HEK293T (cell line): ENCODE measurements at regions not wholly inside any gene's neighbourhood (a gene's known extent, or its start where the extent isn't known, plus 50 kb on each side); places are given as distances from the start of the nearest gene placed in this dataset.

ENCODE experiments used
- ARNT ChIP-seq: fragments of 450-650 bp; IDR thresholded peaks from 2 replicates; pipeline ENCODE4 v1.6.1; 2017; ENCODE audit warnings: mild to moderate bottlenecking
- BHLHE40 ChIP-seq: fragments of 450-650 bp; IDR thresholded peaks from 2 replicates; pipeline ENCODE4 v1.6.1; 2016; ENCODE audit warnings: mild to moderate bottlenecking, moderate library complexity, borderline replicate concordance
- CTBP1 ChIP-seq: fragments of 450-650 bp; IDR thresholded peaks from 2 replicates; pipeline ENCODE4 v1.6.1; 2016; ENCODE audit warnings: borderline replicate concordance
- ELF4 ChIP-seq: fragments of 450-650 bp; IDR thresholded peaks from 2 replicates; pipeline ENCODE4 v1.6.1; 2017; ENCODE audit warnings: antibody characterized with exemption
- FOXA1 ChIP-seq: fragments of 450-650 bp; IDR thresholded peaks from 2 replicates; pipeline ENCODE4 v1.6.1; 2016; ENCODE audit warnings: mild to moderate bottlenecking
- FOXK2 ChIP-seq: fragments of 450-650 bp; IDR thresholded peaks from 2 replicates; pipeline ENCODE4 v1.6.1; 2016; ENCODE audit warnings: mild to moderate bottlenecking
- FOXM1 ChIP-seq: fragments of 450-650 bp; IDR thresholded peaks from 2 replicates; pipeline ENCODE4 v1.6.1; 2017; ENCODE audit warnings: mild to moderate bottlenecking, borderline replicate concordance
- L3MBTL2 ChIP-seq: fragments of 450-650 bp; conservative IDR thresholded peaks from 2 replicates; pipeline ENCODE4 v1.6.1; 2016; ENCODE audit warnings: mild to moderate bottlenecking
- NFRKB ChIP-seq: fragments of 450-650 bp; IDR thresholded peaks from 2 replicates; pipeline ENCODE4 v1.6.1; 2016; ENCODE audit warnings: mild to moderate bottlenecking, moderate library complexity
- SP1 ChIP-seq: fragments of 450-650 bp; IDR thresholded peaks from 2 replicates; pipeline ENCODE4 v1.6.1; 2017
- TARDBP ChIP-seq: fragments of 450-650 bp; IDR thresholded peaks from 2 replicates; pipeline ENCODE4 v1.6.1; 2016

DNA sequence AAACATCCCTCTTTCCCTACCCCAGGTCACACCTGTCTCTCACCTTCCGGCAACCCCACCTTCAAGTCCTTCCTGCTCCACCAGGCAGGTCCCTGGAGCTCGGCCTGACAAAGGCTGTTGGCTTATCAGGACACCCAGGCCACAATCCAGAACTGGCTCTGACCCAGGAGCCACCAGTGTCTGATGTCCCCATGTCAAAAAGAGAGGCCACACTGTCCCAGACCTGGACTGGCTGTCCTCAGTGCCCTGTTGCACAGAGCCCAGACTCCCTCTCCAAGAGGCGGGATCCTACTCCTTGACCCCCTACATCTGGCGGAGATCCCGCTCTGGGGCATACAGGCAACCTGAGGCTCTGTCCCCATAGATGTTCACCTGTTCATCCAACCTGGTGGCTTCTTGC lies 116.0 kb downstream of the MN1 start:
- TF ChIP-seq BHLHE40 (no peak), TARDBP (no peak), ELF4 (no peak), FOXA1 (no peak), NFRKB (no peak), CTBP1 (no peak), FOXM1 (no peak), ARNT (no peak), SP1 (no peak), FOXK2 (no peak), L3MBTL2 (no peak)
